Left lung (tissue), 4 donors: ENCODE measurements at regions not wholly inside any gene's neighbourhood (a gene's known extent, or its start where the extent isn't known, plus 50 kb on each side); places are given as distances from the start of the nearest gene placed in this dataset.
"Not testable (repeated sequence)": the region's sequence is repeated elsewhere in the genome, so short reads cannot be mapped to it uniquely, and the experiment has no call there.

Source experiments
- ATAC-seq: fragments of 200-7000 bp; cut with Tn5 transposase; one replicate; pipeline ENCODE4 v1.9.1; 2020; ENCODE audit warnings: moderate library complexity
- DNase-seq, 4 donors: peaks; one replicate each; pipeline ENCODE4 v3.0.0-alpha.2; 2013 to 2020
- H3K27ac ChIP-seq, 2 donors: fragments of 200-600 bp; sonication (generic) in 1 of 2; one replicate each; pipeline versions ENCODE4 v1.5.0 to v1.8.0; 2020 to 2021
- H3K27me3 ChIP-seq, 2 donors: fragments of 200-600 bp; sonication (generic) in 1 of 2; one replicate each; pipeline versions ENCODE4 v1.5.0 to v1.8.0; 2020 to 2021
- H3K36me3 ChIP-seq, 2 donors: fragments of 200-600 bp; sonication (generic) in 1 of 2; one replicate each; pipeline versions ENCODE4 v1.5.0 to v1.8.0; 2020 to 2021
- H3K4me1 ChIP-seq, 2 donors: fragments of 200-600 bp; one replicate each; pipeline ENCODE4 v1.8.0; 2021
- H3K4me3 ChIP-seq, 2 donors: fragments of 200-600 bp; sonication (generic) in 1 of 2; one replicate each; pipeline versions ENCODE4 v1.5.0 to v1.8.0; 2020 to 2021; ENCODE audit warnings: mild to moderate bottlenecking in 1 of 2
- H3K9me3 ChIP-seq, 2 donors: fragments of 200-600 bp; sonication (generic) in 1 of 2; one replicate each; pipeline versions ENCODE4 v1.5.0 to v1.8.0; 2020 to 2021
- CTCF ChIP-seq, 2 donors: fragments of 200-600 bp; sonication (generic) in 1 of 2; IDR thresholded peaks; one replicate each; pipeline versions ENCODE4 v1.5.0 to v1.8.0; 2021; ENCODE audit warnings: antibody characterized with exemption in 2 of 2
- intact Hi-C, 2 donors: fragments of 100-400 bp; cut with DNase I; formaldehyde crosslinking; loops; one replicate each; pipeline versions ENCODE4 v1.11.2 to v1.14.2; 2022
- donor health status: DM: no; HTN: yes; CAD: no.
- donor health status: DM: no; HTN: no; CAD: no.

- Histone ChIP-seq H3K27ac (no peak overlapping the region), H3K36me3 (no peaks in the 10 kb centered on the region), H3K9me3 (peaks cover 0 to 8% of the 10 kb centered on the region in 2 donors), H3K27me3 (no peaks in the 10 kb centered on the region), H3K4me1 (no peaks in the 10 kb centered on the region), H3K4me3 (no peak overlapping the region)
- DNase-seq (no peak), ATAC-seq (no peak)
- intact Hi-C loops = no loop called here
- no peak for TF ChIP-seq CTCF (IDR thresholded peaks at IDR 0.05)
Measured at GRCh38 chr6:85715797-85716196, 73.1 kb upstream of the SYNCRIP start.

- intact Hi-C loops = no loop called here
- no peaks in the 10 kb centered on the region for H3K36me3 ChIP-seq
- H3K27ac ChIP-seq = no peak overlapping the region
- DNase-seq (no peak), ATAC-seq (no peak)
- peaks cover 0 to 8% of the 10 kb centered on the region in 2 donors for H3K9me3 ChIP-seq
- no peak for TF ChIP-seq CTCF (IDR thresholded peaks at IDR 0.05)
- no peak overlapping the region for H3K4me3 ChIP-seq
- H3K27me3 ChIP-seq = no peaks in the 10 kb centered on the region
- H3K4me1 ChIP-seq = no peaks in the 10 kb centered on the region
Measured at GRCh38 chr6:85714893-85715530, 72.3 kb upstream of the SYNCRIP start.

- TF ChIP-seq CTCF (IDR thresholded peaks at IDR 0.05) = no peak
- Histone ChIP-seq H3K27ac (no peak overlapping the region), H3K4me1 (no peaks in the 10 kb centered on the region), H3K36me3 (no peaks in the 10 kb centered on the region), H3K4me3 (no peak overlapping the region), H3K9me3 (peaks cover 0 to 16% of the 10 kb centered on the region in 2 donors), H3K27me3 (no peaks in the 10 kb centered on the region)
- DNase-seq = no peak
- no peak for ATAC-seq
- intact Hi-C loops = no loop called here
Measured at GRCh38 chr6:85712346-85712745, 69.7 kb upstream of the SYNCRIP start.

- H3K27me3 ChIP-seq, ATAC-seq, intact Hi-C loops, H3K36me3 ChIP-seq, H3K4me1 ChIP-seq, DNase-seq, H3K4me3 ChIP-seq, H3K27ac ChIP-seq: not testable (repeated sequence)
- peaks cover 0 to 11% of the 10 kb centered on the region in 2 donors for H3K9me3 ChIP-seq
Measured at GRCh38 chr6:85707515-85708145, 64.9 kb upstream of the SYNCRIP start.

- Histone ChIP-seq H3K4me3 (no peak overlapping the region), H3K9me3 (peaks cover 0 to 11% of the 10 kb centered on the region in 2 donors), H3K4me1 (no peaks in the 10 kb centered on the region), H3K27me3 (no peaks in the 10 kb centered on the region), H3K27ac (no peak overlapping the region), H3K36me3 (no peaks in the 10 kb centered on the region)
- DNase-seq = no peak
- ATAC-seq = no peak
- intact Hi-C loops = no loop called here
- no peak for TF ChIP-seq CTCF (IDR thresholded peaks at IDR 0.05)
Measured at GRCh38 chr6:85706272-85706671, 63.6 kb upstream of the SYNCRIP start.
